HUES64 (cell line): ENCODE measurements at regions not wholly inside any gene's neighbourhood (a gene's known extent, or its start where the extent isn't known, plus 50 kb on each side); places are given as distances from the start of the nearest gene placed in this dataset.
"Not testable (repeated sequence)": the region's sequence is repeated elsewhere in the genome, so short reads cannot be mapped to it uniquely, and the experiment has no call there.

ENCODE experiments used
- H3K27ac ChIP-seq: 2 replicates; pipeline ENCODE4 v1.7.0; 2013; ENCODE audit warnings: low read depth, low read length, inconsistent platforms
- H3K27me3 ChIP-seq: 2 replicates; pipeline ENCODE4 v1.6.1; 2013; ENCODE audit warnings: mild to moderate bottlenecking, low read length; ENCODE audit not compliant: insufficient read depth
- H3K36me3 ChIP-seq: 2 replicates; pipeline ENCODE4 v1.6.1; 2013; ENCODE audit warnings: mild to moderate bottlenecking, low read length; ENCODE audit not compliant: insufficient read depth
- H3K4me1 ChIP-seq: 2 replicates; pipeline ENCODE4 v1.6.1; 2013; ENCODE audit warnings: mild to moderate bottlenecking, low read length, moderate library complexity; ENCODE audit not compliant: insufficient read depth
- H3K4me3 ChIP-seq: 2 replicates; pipeline ENCODE4 v1.5.1; 2013; ENCODE audit warnings: mild to moderate bottlenecking, low read length, moderate library complexity
- H3K9ac ChIP-seq: 2 replicates; pipeline ENCODE4 v1.6.1; 2013; ENCODE audit warnings: mild to moderate bottlenecking, low read depth, low read length
- H3K9me3 ChIP-seq: 2 replicates; pipeline ENCODE4 v1.6.1; 2013; ENCODE audit warnings: low read depth, low read length; ENCODE audit not compliant: insufficient read depth
- WGBS: fragments of 150-250, 120-280 bp; methylation state at CpG from one replicate; pipeline ENCODE4 v1.1.7; 2013; ENCODE audit warnings: missing lambda C conversion rate; 5-methylcytosine and 5-hydroxymethylcytosine counted together

- Histone ChIP-seq H3K9ac (no peak overlapping the region), H3K4me3 (no peak overlapping the region), H3K27ac (no peak overlapping the region), H3K27me3 (no peaks in the 10 kb centered on the region), H3K36me3 (no peaks in the 10 kb centered on the region), H3K9me3 (0 out of 2 replicates have a peak, but pooled peaks cover 5% of the 10 kb centered on the region), H3K4me1 (no peaks in the 10 kb centered on the region)
- WGBS: 80% methylated on average over 1 of the region's 1 CpG
Measured at GRCh38 chr4:133555671-133556070, 406.6 kb downstream of the PCDH10 start.

GRCh38 chr4:133550436-133550835 lies 401.3 kb downstream of the PCDH10 start:
- H3K9me3 ChIP-seq: 0 out of 2 replicates have a peak, but pooled peaks cover 5% of the 10 kb centered on the region
- 98% methylated on average over 4 of the region's 4 CpGs for WGBS
- H3K4me3 ChIP-seq: no peak overlapping the region
- H3K27ac ChIP-seq: no peak overlapping the region
- H3K9ac ChIP-seq: no peak overlapping the region
- no peaks in the 10 kb centered on the region for H3K36me3 ChIP-seq
- no peaks in the 10 kb centered on the region for H3K27me3 ChIP-seq
- H3K4me1 ChIP-seq: no peaks in the 10 kb centered on the region

GRCh38 chr4:133544097-133544496 lies 395.0 kb downstream of the PCDH10 start:
- H3K4me1 ChIP-seq: peaks cover 2% of the 10 kb centered on the region; the same call in 1 of the 2 replicates
- H3K27ac ChIP-seq: no peak overlapping the region
- no peaks in the 10 kb centered on the region for H3K36me3 ChIP-seq
- WGBS: 97% methylated on average over 4 of the region's 4 CpGs
- no peak overlapping the region for H3K9ac ChIP-seq
- no peaks in the 10 kb centered on the region for H3K9me3 ChIP-seq
- H3K4me3 ChIP-seq: no peak overlapping the region
- no peaks in the 10 kb centered on the region for H3K27me3 ChIP-seq

DNA sequence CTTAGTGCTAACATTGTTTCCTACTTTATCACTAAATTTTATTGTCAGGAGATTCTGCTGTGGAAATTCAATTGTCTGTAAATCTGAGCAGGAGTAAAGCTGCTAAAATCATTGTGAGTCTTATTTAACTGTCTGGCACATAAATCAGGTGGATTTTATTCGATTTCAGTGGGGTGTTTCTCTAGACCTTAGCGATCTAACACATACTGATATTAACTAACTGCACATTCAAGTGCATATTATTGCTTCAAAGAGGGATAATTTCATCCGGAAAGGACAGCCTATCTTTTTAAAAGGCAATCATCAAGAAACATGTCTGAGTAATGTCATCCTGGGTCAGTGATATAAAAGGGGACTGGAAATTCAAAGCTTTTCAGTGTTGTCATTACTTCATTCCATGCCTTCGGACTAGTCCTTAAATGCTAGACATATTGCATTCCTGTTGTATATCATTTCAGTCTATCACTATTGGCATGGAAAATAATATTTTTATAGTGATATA lies 388.7 kb downstream of the PCDH10 start:
- Histone ChIP-seq H3K4me3 (no peak overlapping the region), H3K9me3 (no peaks in the 10 kb centered on the region), H3K27me3 (no peaks in the 10 kb centered on the region), H3K4me1 (peaks cover 16% of the 10 kb centered on the region), H3K36me3 (no peaks in the 10 kb centered on the region), H3K9ac (no peak overlapping the region), H3K27ac (no peak overlapping the region)
- 91% methylated on average over 4 of the region's 4 CpGs for WGBS

GRCh38 chr4:133534224-133534623 lies 385.1 kb downstream of the PCDH10 start:
- not testable (repeated sequence) for H3K9me3 ChIP-seq, H3K27me3 ChIP-seq, H3K9ac ChIP-seq, H3K4me3 ChIP-seq, H3K27ac ChIP-seq, H3K36me3 ChIP-seq
- 92% methylated on average over 6 of the region's 6 CpGs for WGBS
- H3K4me1 ChIP-seq: peaks cover 15% of the 10 kb centered on the region

DNA sequence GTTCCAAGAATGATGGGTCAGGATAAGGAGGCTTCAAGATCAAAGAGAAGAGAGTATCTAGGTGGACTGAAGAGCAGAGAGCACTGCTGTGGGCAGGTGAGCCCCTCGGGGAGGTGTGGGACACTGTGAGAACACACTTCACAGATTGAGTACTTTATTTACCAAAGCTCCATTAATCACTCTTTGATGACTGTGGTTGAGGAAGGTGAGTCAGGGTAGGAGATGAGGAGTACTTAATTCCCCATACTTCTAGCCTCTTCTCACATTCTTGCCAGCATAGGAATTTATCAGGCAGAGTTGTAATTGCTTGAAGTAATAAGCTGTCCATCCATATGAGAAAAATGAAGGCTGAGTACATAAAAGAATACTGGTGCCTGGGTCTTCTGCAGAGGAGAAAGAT lies 375.3 kb downstream of the PCDH10 start:
- Histone ChIP-seq H3K9me3 (no peaks in the 10 kb centered on the region), H3K36me3 (no peaks in the 10 kb centered on the region), H3K4me1 (no peaks in the 10 kb centered on the region), H3K27me3 (no peaks in the 10 kb centered on the region), H3K4me3 (no peak overlapping the region), H3K9ac (no peak overlapping the region), H3K27ac (no peak overlapping the region)
- no CpG with 5 or more reads among the region's 1 CpG for WGBS

GRCh38 chr4:133513901-133514300 lies 364.8 kb downstream of the PCDH10 start:
- Histone ChIP-seq H3K9ac (no peak overlapping the region), H3K27ac (no peak overlapping the region), H3K27me3 (no peaks in the 10 kb centered on the region), H3K9me3 (no peaks in the 10 kb centered on the region), H3K36me3 (no peaks in the 10 kb centered on the region), H3K4me1 (no peaks in the 10 kb centered on the region), H3K4me3 (no peak overlapping the region)

- H3K9ac ChIP-seq: no peak overlapping the region
- peaks cover 6% of the 10 kb centered on the region; the same call in 1 of the 2 replicates for H3K9me3 ChIP-seq
- WGBS: 97% methylated on average over 6 of the region's 6 CpGs
- no peak overlapping the region for H3K27ac ChIP-seq
- H3K36me3 ChIP-seq: no peaks in the 10 kb centered on the region
- H3K27me3 ChIP-seq: no peaks in the 10 kb centered on the region
- no peak overlapping the region for H3K4me3 ChIP-seq
- H3K4me1 ChIP-seq: no peaks in the 10 kb centered on the region
Measured at GRCh38 chr4:133498149-133498548, 349.1 kb downstream of the PCDH10 start.

- Histone ChIP-seq H3K27ac (no peak overlapping the region), H3K9ac (no peak overlapping the region), H3K4me1 (no peaks in the 10 kb centered on the region), H3K36me3 (no peaks in the 10 kb centered on the region), H3K9me3 (no peaks in the 10 kb centered on the region), H3K4me3 (no peak overlapping the region), H3K27me3 (no peaks in the 10 kb centered on the region)
- WGBS: 100% methylated on average over 1 of the region's 1 CpG
Measured at GRCh38 chr4:133493776-133494175, 344.7 kb downstream of the PCDH10 start.

GRCh38 chr4:133493241-133493640 lies 344.1 kb downstream of the PCDH10 start:
- Histone ChIP-seq H3K27me3 (no peaks in the 10 kb centered on the region), H3K27ac (no peak overlapping the region), H3K36me3 (no peaks in the 10 kb centered on the region), H3K4me3 (no peak overlapping the region), H3K9ac (no peak overlapping the region), H3K4me1 (no peaks in the 10 kb centered on the region), H3K9me3 (no peaks in the 10 kb centered on the region)
- WGBS: 93% methylated on average over 1 of the region's 1 CpG

DNA sequence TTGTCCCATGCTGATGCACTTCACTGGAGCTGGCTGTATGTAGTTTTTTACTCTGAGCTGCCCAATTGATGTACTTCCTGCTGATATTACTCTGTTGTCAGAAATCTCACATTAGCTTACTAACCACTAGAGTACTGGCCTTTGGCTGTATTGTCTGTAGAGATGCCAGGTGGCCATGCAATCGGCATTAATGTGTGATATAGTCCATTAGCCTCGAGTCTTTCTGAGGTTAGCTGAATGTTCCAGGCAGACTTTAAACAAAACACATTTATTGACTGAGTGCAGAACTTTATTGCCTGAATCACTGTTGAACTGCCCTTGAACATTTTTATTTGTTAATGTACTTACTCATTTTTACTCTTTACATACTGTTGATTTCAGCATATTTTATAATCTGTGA lies 335.2 kb downstream of the PCDH10 start:
- 86% methylated on average over 2 of the region's 2 CpGs for WGBS
- H3K9ac ChIP-seq: no peak overlapping the region

GRCh38 chr4:133483600-133484246 lies 334.6 kb downstream of the PCDH10 start:
- H3K4me1 ChIP-seq: no peaks in the 10 kb centered on the region
- WGBS: 79% methylated on average over 3 of the region's 4 CpGs

More for the DNA sequence above, 335.2 kb downstream of the PCDH10 start:
- H3K27me3 ChIP-seq: no peaks in the 10 kb centered on the region
- H3K36me3 ChIP-seq: no peaks in the 10 kb centered on the region
- no peaks in the 10 kb centered on the region for H3K4me1 ChIP-seq
- no peak overlapping the region for H3K27ac ChIP-seq
- no peaks in the 10 kb centered on the region for H3K9me3 ChIP-seq
- no peak overlapping the region for H3K4me3 ChIP-seq

More at GRCh38 chr4:133483600-133484246, 334.6 kb downstream of the PCDH10 start:
- no peaks in the 10 kb centered on the region for H3K36me3 ChIP-seq
- no peaks in the 10 kb centered on the region for H3K27me3 ChIP-seq
- no peak overlapping the region for H3K27ac ChIP-seq
- no peak overlapping the region for H3K4me3 ChIP-seq
- no peaks in the 10 kb centered on the region for H3K9me3 ChIP-seq
- H3K9ac ChIP-seq: no peak overlapping the region
